Forelimb muscle (tissue), 1 donor: ENCODE measurements at regions not wholly inside any gene's neighbourhood (a gene's known extent, or its start where the extent isn't known, plus 50 kb on each side); places are given as distances from the start of the nearest gene placed in this dataset.
"Not testable (repeated sequence)": the region's sequence is repeated elsewhere in the genome, so short reads cannot be mapped to it uniquely, and the experiment has no call there.

Experiments
- DNase-seq: peaks from one replicate; pipeline ENCODE4 v3.0.0-alpha.2; 2013; ENCODE audit warnings: low read depth

DNA sequence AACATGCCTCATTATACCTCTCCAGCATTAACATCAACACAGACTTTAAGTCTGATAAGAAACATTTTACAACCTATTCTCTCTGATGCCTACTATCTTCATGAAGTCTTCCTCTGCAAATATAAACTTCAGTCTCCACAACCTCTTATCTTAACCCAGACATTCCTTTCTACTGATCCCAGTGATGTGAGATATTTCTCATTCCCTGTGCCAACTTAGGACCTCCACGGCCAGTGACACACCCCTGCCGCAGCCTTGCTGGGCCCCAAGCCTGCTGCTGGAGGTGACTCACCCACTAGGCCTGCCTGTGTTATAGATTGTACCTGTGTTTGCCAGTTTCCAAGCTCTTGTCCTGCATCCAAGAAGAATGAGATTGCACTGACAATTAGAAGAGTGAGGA is 734.5 kb upstream of the CADM2 start:
- no peak for DNase-seq

DNA sequence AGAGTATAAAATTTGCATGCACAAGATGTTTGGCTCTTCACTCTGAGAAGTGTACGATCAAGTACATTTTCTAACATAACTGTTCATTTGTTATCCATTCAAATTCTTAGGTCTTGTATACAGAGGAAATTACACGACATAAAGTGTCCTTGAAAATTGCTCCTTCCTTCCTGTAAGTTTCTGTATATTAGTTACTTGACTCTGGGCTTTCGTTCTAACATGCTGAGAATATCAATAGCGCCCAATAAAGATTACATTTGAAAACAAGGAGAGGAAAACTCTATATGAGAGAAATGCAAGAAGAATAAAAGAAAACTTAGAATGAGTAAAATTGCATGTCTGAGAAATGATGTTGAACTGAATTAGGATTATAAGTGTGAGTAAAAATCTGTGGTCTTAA is 722.5 kb upstream of the CADM2 start:
- no peak for DNase-seq

DNA sequence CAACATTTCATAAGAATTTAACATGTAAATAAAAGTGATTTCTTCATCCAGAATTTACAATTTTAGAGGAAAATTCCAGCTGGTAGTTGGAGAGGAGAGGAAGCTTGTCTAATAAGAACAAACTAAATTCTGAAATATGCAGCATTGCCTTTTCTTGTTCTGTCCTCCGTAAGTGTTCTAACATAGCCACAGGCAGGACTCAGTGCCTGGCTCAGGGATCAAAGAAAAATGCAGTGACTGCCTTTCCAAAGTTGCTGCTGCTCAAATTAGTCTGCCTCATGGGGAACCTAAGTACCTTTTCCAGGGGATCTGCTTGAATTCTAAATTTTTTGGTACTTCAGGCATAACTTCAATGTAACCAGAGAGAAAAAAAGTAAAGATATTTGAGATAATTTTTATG is 713.0 kb upstream of the CADM2 start:
- DNase-seq: no peak

DNA sequence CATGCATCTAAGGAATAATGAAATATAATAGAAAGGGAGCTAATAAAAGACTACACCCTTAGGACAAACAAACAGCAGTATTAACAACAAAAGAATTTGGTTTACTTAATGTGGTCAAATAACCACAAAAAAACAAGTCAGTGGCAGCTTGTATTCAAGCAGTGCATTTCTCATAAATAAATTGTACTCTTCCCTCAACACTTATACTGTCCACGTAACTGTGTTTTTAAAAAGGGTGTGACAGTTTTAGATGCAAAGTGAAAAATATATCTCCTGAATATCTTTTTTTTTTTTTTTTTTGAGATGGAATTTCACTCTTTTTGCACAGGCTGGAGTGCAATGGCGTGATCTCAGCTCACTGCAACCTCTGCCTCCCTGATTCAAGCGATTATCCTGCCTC is 698.2 kb upstream of the CADM2 start:
- no peak for DNase-seq

DNA sequence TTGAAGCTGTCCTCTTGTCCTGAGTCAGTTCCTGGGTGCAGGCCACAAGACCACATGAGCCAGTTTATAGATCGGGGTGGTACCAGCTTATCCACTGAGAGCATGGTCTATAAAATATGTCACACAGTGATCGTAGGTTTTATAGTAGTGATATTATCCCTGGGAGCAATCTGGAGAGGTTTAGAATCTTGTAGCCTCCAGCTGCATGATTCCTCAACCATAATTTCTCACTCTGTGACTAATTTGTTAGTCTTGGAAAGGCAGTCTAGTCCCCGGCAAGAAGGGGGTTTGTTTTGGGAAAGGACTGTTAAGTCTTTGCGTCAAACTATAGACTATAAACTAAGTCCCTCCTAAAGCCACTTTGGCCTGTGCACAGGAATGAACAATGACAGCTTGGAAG is 693.0 kb upstream of the CADM2 start:
- no peak for DNase-seq

DNA sequence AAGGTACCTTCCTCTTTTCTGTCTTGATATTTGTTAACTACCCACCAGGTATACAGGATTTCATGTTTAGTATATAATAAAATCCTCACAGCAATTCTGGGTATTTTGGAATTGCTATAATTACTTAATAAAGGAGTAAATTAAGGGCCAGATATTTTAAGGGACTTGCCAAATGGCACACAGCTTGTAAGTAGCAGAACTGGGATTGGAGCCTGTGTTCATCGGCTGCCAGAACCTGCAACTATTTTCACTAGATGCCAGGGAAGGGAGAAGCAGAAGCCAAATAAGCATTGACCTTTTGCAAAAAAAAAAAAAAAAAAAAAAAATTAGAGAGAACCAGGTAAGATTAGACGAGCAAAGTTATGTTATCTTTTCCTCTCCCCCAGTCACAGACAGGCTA is 683.3 kb upstream of the CADM2 start:
- DNase-seq: no peak

DNA sequence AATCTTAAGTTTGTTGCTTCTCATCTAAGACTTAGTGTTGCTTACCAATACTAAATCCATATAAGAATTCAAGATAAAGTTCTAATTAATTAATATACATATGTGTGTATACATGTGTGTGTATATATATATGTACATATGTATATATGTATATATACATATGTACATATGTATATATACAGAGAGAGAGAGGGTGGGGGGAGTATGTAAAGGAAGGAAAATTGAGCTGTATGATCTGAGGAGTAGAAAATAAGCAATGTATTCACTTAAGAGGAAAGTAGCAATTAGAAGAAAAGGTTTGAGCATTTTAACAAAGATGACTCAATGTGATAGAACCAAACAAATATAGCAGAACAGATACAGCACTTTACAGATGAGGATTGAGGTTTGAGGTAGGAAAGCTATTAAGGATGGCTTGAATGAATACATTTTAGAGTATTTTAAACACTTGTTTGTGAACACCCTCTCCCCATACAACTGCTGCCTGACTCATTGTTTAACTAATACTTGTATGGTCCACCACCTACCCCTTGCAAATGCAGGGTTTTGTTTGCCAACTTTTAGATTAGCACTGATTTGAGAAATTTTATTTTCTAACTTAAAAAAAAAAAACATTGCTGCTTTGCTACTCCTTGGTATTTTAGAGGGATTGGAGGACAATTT is 681.1 kb upstream of the CADM2 start:
- DNase-seq: no peak

DNA sequence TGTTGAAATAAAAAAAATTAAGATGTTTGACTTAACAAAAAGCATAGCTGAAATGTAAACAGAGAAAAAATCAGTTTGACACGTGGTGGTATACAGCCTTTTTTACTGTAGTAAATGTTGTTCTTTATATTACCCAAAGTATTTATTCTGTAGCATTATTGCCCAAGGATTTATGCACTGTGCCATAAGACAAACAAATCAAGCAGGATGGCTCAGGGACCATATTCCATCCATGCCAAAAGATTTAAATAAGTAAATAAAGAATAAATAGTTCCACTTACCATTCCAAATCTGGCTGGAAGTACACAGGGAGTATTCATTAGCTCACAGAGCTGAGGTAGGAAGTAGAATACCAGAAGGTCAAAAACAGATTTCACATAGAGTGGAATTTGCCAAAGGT is 666.7 kb upstream of the CADM2 start:
- DNase-seq: no peak

DNA sequence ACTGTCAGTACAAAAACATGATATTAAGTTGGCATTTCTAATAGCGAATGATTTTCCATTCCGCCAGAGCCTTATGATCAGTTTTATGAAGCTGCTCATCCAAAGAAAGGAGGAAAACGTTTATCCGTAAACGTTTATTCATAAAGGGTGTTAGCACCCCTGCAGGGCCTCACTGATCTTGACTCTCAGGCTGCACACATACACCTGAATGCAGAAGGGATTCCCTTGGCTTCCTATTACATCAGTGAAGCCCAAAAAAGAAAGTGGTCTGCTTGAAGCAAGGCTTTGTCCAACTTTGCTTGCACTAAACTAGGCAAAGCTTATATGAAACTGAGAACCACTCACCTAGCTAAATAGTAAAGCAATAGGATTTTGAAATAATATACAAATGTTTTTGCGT is 659.5 kb upstream of the CADM2 start:
- no peak for DNase-seq

DNA sequence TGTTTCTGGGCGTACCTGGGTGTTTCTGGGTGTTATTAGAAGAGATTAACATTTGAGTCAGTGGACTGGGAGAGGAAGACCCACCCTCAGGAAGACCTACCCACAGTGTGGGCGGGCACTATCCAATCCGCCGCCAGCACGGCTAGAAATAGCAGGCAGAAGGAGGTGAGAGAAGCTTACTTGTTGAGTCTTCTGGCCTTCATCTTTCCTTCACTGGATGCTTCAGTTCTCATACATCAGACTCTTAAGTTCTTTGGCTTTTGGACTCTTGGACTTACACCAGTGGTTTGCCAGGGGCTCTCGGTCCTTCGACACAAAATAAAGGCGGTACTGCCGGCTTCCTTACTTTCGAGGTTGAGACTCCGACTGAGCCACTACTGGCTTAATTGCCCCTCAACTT is 654.6 kb upstream of the CADM2 start:
- DNase-seq: no peak

DNA sequence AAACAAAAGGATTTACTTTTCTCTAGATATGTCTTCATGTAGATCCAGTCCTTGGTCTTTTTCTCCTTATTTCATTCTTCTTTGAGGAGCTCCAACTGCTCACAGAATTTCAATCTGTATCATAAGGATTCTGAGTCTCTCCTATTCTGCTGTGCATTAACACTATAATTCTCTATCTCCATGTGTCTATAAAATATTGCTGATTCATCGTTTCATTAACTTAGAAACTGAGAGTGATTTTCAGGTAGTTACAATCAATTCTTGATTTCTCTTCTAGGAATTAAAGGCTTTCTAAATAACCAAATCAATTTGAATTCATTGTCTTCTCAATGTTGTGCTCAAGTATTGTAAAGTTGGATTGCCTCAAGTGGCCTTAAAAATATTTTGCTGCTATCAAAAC is 651.5 kb upstream of the CADM2 start:
- DNase-seq: no peak

DNA sequence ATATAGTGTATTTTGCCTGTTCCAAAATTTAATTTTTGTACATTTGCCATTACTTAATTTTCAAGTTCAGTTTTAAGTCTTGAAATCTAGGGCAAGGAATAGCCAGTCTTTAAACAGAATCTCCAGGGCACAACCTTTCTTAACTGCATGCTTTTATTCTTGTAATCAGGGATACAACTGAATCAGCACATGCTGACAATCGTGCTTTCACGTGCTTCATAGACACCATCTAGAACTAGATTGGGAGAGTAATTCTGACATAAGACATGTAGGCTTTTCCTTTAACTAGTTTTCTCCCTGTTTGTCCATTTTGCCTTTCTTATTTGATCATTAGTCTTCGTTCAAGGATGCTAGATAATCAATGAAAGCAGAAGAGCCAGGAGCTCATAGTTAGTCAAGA is 650.4 kb upstream of the CADM2 start:
- no peak for DNase-seq

DNA sequence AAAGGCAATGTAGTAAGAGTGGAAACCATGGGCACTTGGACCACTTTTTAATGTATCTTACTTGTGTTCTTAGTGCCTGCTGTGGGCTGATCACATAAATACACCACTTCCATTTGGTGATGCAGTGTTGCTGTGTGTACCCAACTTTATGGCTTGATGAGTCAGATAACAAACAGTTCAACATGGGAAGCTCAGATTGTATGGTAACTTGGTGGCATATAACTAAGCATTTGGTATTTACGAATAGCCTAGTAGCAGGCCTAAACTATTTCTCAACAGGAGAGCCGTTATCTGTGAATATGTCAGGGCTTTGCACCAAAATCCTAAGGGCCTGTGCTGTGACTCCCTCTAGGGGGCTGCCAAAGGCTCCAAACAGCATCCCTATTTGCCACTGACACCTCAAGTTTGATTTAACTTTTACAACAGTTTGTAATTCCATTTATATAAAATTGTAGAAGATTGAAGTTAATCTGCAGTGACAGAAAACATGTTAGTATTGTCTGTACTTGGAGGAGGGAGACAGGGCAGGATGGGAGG is 640.4 kb upstream of the CADM2 start:
- no peak for DNase-seq

DNA sequence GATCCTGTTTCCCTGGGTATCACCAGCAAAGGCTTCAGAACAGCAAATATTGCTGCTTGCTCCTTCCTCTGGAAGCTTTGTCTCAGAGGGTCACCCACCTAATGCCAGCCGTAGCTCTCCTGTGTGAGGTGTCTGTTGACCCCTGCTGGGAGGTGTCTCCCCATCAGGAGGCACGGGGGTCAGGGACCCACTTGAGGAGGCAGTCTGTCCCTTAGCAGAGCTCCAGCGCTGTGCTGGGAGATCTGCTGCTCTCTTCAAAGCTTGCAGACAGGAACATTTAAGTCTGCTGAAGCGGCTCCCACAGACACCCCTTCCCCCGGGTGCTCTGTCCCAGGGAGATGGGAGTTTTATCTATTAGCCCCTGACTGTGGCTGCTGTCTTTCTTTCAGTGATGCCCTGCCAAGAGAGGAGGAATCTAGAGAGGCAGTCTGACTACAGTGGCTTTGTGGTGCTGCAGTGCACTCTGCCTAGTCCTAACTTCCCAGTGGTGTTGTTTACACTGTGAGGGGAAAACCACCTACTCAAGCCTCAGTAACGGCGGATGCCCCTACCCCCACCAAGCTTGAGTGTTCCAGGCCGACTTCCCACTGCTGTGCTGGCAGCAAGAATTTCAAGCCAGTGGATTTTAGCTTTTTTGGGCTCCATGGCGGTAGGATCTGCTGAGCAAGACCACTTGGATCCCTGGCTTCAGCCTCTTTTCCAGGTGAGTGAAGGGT is 593.1 kb upstream of the CADM2 start:
- DNase-seq: not testable (repeated sequence)
